Astrocyte (in vitro differentiated cells and primary cell): ENCODE measurements at regions not wholly inside any gene's neighbourhood (a gene's known extent, or its start where the extent isn't known, plus 50 kb on each side); places are given as distances from the start of the nearest gene placed in this dataset.

Source experiments
- CTCF ChIP-seq: IDR thresholded peaks from 2 replicates; pipeline ENCODE4 v1.5.1; 2011; ENCODE audit warnings: low read depth, mild to moderate bottlenecking, inconsistent platforms, low read length, moderate library complexity; ENCODE audit not compliant: insufficient read depth
- EZH2 ChIP-seq: IDR thresholded peaks from 2 replicates; pipeline ENCODE4 v1.6.1; 2012; ENCODE audit warnings: mild to moderate bottlenecking, low read length, inconsistent platforms; ENCODE audit not compliant: insufficient read depth

GRCh38 chr2:134136731-134137130 is 117.1 kb upstream of the MGAT5 start:
- TF ChIP-seq CTCF (no peak), EZH2 (no peak)
